Liver (tissue), 3 donors: ENCODE measurements at regions not wholly inside any gene's neighbourhood (a gene's known extent, or its start where the extent isn't known, plus 50 kb on each side); places are given as distances from the start of the nearest gene placed in this dataset.

Source experiments
- FOXA1 ChIP-seq: IDR thresholded peaks from 2 replicates; pipeline ENCODE4 v1.6.1; 2016; ENCODE audit warnings: antibody characterized with exemption
- TAF1 ChIP-seq: conservative IDR thresholded peaks from 2 replicates; pipeline ENCODE4 v1.6.1; 2016; ENCODE audit warnings: antibody characterized with exemption, mild to moderate bottlenecking
- YY1 ChIP-seq: IDR thresholded peaks from 2 replicates; pipeline ENCODE4 v1.6.1; 2016; ENCODE audit warnings: antibody characterized with exemption, mild to moderate bottlenecking
- TF ChIP-seq, protein P1 (sequence below): IDR thresholded peaks from 2 replicates; pipeline ENCODE4 v1.6.1; 2016; ENCODE audit warnings: antibody characterized with exemption, mild to moderate bottlenecking
- TF ChIP-seq, protein P2 (sequence below): fragments of 150-350 bp; IDR thresholded peaks from 2 replicates; pipeline ENCODE4 v1.5.1; 2017; ENCODE audit warnings: improper control_type of control experiment, low read depth, low read length; ENCODE audit not compliant: missing input control
- donor health status: healthy.
- donor health status: healthy.

DNA sequence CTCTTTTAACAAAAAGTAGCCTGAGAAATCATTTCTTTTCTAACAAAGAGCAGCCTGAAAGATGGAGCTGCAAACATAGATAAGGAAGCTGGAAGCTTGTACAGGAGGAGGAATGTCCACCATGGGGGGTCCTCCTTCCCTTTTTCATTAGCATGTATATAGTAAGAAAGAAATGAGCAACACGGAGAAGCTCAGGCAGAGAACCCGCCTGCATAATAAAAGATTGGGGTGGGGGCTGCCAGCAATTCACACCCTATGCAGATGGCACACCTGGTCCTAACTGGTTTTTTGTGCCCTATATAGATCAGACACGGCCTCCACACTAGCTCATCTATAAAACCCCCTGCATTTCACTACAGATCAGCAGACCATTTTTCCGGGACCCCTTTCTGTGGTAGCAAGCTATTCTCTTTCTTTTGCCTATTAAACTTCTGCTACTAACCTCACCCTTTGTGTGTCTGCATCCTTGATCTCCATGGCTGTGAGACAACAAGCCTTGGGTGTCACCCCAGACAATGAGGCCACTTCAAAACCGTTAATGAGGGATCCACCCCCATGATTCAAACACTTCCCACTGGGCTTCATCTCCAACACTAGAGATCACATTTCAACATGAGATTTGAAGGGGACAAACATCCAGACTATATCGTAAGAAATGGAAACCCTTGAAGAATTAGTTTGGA lies 167.5 kb upstream of the FREM2 start:
- TF ChIP-seq, protein P1, sequence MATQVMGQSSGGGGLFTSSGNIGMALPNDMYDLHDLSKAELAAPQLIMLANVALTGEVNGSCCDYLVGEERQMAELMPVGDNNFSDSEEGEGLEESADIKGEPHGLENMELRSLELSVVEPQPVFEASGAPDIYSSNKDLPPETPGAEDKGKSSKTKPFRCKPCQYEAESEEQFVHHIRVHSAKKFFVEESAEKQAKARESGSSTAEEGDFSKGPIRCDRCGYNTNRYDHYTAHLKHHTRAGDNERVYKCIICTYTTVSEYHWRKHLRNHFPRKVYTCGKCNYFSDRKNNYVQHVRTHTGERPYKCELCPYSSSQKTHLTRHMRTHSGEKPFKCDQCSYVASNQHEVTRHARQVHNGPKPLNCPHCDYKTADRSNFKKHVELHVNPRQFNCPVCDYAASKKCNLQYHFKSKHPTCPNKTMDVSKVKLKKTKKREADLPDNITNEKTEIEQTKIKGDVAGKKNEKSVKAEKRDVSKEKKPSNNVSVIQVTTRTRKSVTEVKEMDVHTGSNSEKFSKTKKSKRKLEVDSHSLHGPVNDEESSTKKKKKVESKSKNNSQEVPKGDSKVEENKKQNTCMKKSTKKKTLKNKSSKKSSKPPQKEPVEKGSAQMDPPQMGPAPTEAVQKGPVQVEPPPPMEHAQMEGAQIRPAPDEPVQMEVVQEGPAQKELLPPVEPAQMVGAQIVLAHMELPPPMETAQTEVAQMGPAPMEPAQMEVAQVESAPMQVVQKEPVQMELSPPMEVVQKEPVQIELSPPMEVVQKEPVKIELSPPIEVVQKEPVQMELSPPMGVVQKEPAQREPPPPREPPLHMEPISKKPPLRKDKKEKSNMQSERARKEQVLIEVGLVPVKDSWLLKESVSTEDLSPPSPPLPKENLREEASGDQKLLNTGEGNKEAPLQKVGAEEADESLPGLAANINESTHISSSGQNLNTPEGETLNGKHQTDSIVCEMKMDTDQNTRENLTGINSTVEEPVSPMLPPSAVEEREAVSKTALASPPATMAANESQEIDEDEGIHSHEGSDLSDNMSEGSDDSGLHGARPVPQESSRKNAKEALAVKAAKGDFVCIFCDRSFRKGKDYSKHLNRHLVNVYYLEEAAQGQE = no peak
- no peak for TF ChIP-seq FOXA1
- TF ChIP-seq, protein P2, sequence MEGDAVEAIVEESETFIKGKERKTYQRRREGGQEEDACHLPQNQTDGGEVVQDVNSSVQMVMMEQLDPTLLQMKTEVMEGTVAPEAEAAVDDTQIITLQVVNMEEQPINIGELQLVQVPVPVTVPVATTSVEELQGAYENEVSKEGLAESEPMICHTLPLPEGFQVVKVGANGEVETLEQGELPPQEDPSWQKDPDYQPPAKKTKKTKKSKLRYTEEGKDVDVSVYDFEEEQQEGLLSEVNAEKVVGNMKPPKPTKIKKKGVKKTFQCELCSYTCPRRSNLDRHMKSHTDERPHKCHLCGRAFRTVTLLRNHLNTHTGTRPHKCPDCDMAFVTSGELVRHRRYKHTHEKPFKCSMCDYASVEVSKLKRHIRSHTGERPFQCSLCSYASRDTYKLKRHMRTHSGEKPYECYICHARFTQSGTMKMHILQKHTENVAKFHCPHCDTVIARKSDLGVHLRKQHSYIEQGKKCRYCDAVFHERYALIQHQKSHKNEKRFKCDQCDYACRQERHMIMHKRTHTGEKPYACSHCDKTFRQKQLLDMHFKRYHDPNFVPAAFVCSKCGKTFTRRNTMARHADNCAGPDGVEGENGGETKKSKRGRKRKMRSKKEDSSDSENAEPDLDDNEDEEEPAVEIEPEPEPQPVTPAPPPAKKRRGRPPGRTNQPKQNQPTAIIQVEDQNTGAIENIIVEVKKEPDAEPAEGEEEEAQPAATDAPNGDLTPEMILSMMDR = no peak
- no peak for TF ChIP-seq TAF1
- no peak for TF ChIP-seq YY1
